GM06990 (cell line): ENCODE measurements at regions not wholly inside any gene's neighbourhood (a gene's known extent, or its start where the extent isn't known, plus 50 kb on each side); places are given as distances from the start of the nearest gene placed in this dataset.
"Not testable (repeated sequence)": the region's sequence is repeated elsewhere in the genome, so short reads cannot be mapped to it uniquely, and the experiment has no call there.

Experiments
- DNase-seq: peaks from one replicate; pipeline ENCODE4 v3.0.0-alpha.2; 2011; ENCODE audit not compliant: insufficient read length; ENCODE audit errors: extremely low read depth
- H3K27me3 ChIP-seq: replicated peaks from 2 replicates; pipeline ENCODE4 v1.6.0; 2011; ENCODE audit warnings: low read length; ENCODE audit not compliant: control insufficient read depth, insufficient read depth
- H3K36me3 ChIP-seq: 2 replicates; pipeline ENCODE4 v1.5.1; 2011; ENCODE audit warnings: low read length; ENCODE audit not compliant: control insufficient read depth, insufficient read depth
- H3K4me3 ChIP-seq: replicated peaks from 2 replicates; pipeline ENCODE4 v1.5.1; 2011; ENCODE audit warnings: low read depth, mild to moderate bottlenecking, control low read depth, low read length
- CTCF ChIP-seq: IDR thresholded peaks from 2 replicates; pipeline ENCODE4 v1.5.1; 2011; ENCODE audit warnings: low read length, control low read depth, mild to moderate bottlenecking, inconsistent platforms; ENCODE audit not compliant: insufficient read depth, poor library complexity, severe bottlenecking

- no peak for TF ChIP-seq CTCF
These were observed 659.5 kb upstream of the NRG3 start for GRCh38 chr10:81215498-81215897.

GRCh38 chr10:81216949-81217348, 658.0 kb upstream of the NRG3 start:
- no peak for TF ChIP-seq CTCF

More at GRCh38 chr10:81215498-81215897, 659.5 kb upstream of the NRG3 start:
- H3K27me3 ChIP-seq, result no peaks in the 10 kb centered on the region
- no peaks in the 10 kb centered on the region for H3K36me3 ChIP-seq
- no peak overlapping the region for H3K4me3 ChIP-seq
- no peak for DNase-seq

GRCh38 chr10:81218307-81218706, 656.7 kb upstream of the NRG3 start:
- Histone ChIP-seq H3K4me3 (no peak overlapping the region), H3K36me3 (no peaks in the 10 kb centered on the region), H3K27me3 (no peaks in the 10 kb centered on the region)
- no peak for DNase-seq
- TF ChIP-seq CTCF, result no peak

More at GRCh38 chr10:81216949-81217348, 658.0 kb upstream of the NRG3 start:
- DNase-seq, result no peak
- Histone ChIP-seq H3K27me3 (no peaks in the 10 kb centered on the region), H3K4me3 (no peak overlapping the region), H3K36me3 (no peaks in the 10 kb centered on the region)

GRCh38 chr10:81219758-81220157, 655.2 kb upstream of the NRG3 start:
- no peak for DNase-seq
- no peak for TF ChIP-seq CTCF

GRCh38 chr10:81248886-81249285, 626.1 kb upstream of the NRG3 start:
- no peak for DNase-seq
- Histone ChIP-seq H3K4me3 (no peak overlapping the region), H3K36me3 (no peaks in the 10 kb centered on the region), H3K27me3 (no peaks in the 10 kb centered on the region)
- TF ChIP-seq CTCF, result no peak

More at GRCh38 chr10:81219758-81220157, 655.2 kb upstream of the NRG3 start:
- H3K4me3 ChIP-seq, result no peak overlapping the region
- no peaks in the 10 kb centered on the region for H3K36me3 ChIP-seq
- no peaks in the 10 kb centered on the region for H3K27me3 ChIP-seq

- H3K4me3 ChIP-seq, result no peak overlapping the region
- DNase-seq, result no peak
- TF ChIP-seq CTCF, result no peak
- H3K27me3 ChIP-seq, result no peaks in the 10 kb centered on the region
- H3K36me3 ChIP-seq, result no peaks in the 10 kb centered on the region
These were observed 623.4 kb upstream of the NRG3 start for GRCh38 chr10:81251457-81252115.

GRCh38 chr10:81264991-81265390, 610.0 kb upstream of the NRG3 start:
- not testable (repeated sequence) for H3K27me3 ChIP-seq, DNase-seq, H3K36me3 ChIP-seq, H3K4me3 ChIP-seq
